Immature natural killer cell (primary cell): ENCODE measurements at regions not wholly inside any gene's neighbourhood (a gene's known extent, or its start where the extent isn't known, plus 50 kb on each side); places are given as distances from the start of the nearest gene placed in this dataset.
"Not testable (repeated sequence)": the region's sequence is repeated elsewhere in the genome, so short reads cannot be mapped to it uniquely, and the experiment has no call there.

Source experiments
- DNase-seq, 3 donors: peaks; one replicate each; pipeline ENCODE4 v3.0.0; 2022; ENCODE audit warnings: mixed read lengths in 1 of 3
- H3K27ac Mint-ChIP-seq, 6 donors: one replicate each; pipeline ENCODE4 v1.8.0; 2020; ENCODE audit warnings: mixed read lengths in 6 of 6, mild to moderate bottlenecking in 5 of 6, inconsistent platforms in 4 of 6, moderate library complexity in 3 of 6
- H3K27me3 Mint-ChIP-seq, 3 donors: one replicate each; pipeline ENCODE4 v1.8.0; 2020 to 2021; ENCODE audit warnings: low read depth in 3 of 3, mild to moderate bottlenecking in 3 of 3, mixed read lengths in 3 of 3, moderate library complexity in 3 of 3, inconsistent platforms in 1 of 3
- H3K36me3 Mint-ChIP-seq, 3 donors: one replicate each; pipeline ENCODE4 v1.8.0; 2020; ENCODE audit warnings: mixed read lengths in 3 of 3, inconsistent platforms in 2 of 3, mild to moderate bottlenecking in 2 of 3
- H3K4me1 Mint-ChIP-seq, 2 donors: one replicate each; pipeline ENCODE4 v1.8.0; 2020; ENCODE audit warnings: inconsistent platforms in 2 of 2, mild to moderate bottlenecking in 2 of 2, mixed read lengths in 2 of 2, moderate library complexity in 1 of 2
- H3K4me3 Mint-ChIP-seq, 5 donors: one replicate each; pipeline ENCODE4 v1.8.0; 2020; ENCODE audit warnings: mild to moderate bottlenecking in 5 of 5, mixed read lengths in 5 of 5, inconsistent platforms in 3 of 5, moderate library complexity in 3 of 5
- H3K9me3 Mint-ChIP-seq, 6 donors: one replicate each; pipeline ENCODE4 v1.8.0; 2020; ENCODE audit warnings: mild to moderate bottlenecking in 6 of 6, mixed read lengths in 6 of 6, inconsistent platforms in 4 of 6, moderate library complexity in 3 of 6

GRCh38 chr14:105749870-105750541 is 223.6 kb downstream of the TMEM121 start:
- not testable (repeated sequence) for H3K9me3 Mint-ChIP-seq, DNase-seq, H3K4me3 Mint-ChIP-seq, H3K36me3 Mint-ChIP-seq, H3K4me1 Mint-ChIP-seq, H3K27me3 Mint-ChIP-seq, H3K27ac Mint-ChIP-seq

GRCh38 chr14:105751291-105751751 is 224.9 kb downstream of the TMEM121 start:
- not testable (repeated sequence) for H3K27me3 Mint-ChIP-seq, DNase-seq, H3K4me1 Mint-ChIP-seq, H3K4me3 Mint-ChIP-seq, H3K27ac Mint-ChIP-seq, H3K36me3 Mint-ChIP-seq, H3K9me3 Mint-ChIP-seq

- DNase-seq, H3K9me3 Mint-ChIP-seq, H3K27me3 Mint-ChIP-seq, H3K27ac Mint-ChIP-seq, H3K36me3 Mint-ChIP-seq, H3K4me1 Mint-ChIP-seq, H3K4me3 Mint-ChIP-seq: not testable (repeated sequence)
Measured at GRCh38 chr14:105752420-105752819, 226.0 kb downstream of the TMEM121 start.

- no peak overlapping the region for H3K27ac Mint-ChIP-seq
- no peaks in the 10 kb centered on the region for H3K36me3 Mint-ChIP-seq
- no peak for DNase-seq
- H3K4me1 Mint-ChIP-seq: no peaks in the 10 kb centered on the region
- H3K27me3 Mint-ChIP-seq: peaks cover 0 to 5% (median 2%) of the 10 kb centered on the region in 3 donors
- peaks cover 0 to 13% (median 0%) of the 10 kb centered on the region in 6 donors for H3K9me3 Mint-ChIP-seq
- no peak overlapping the region for H3K4me3 Mint-ChIP-seq
Measured at GRCh38 chr14:105760691-105761344, 234.4 kb downstream of the TMEM121 start.

- DNase-seq, H3K4me1 Mint-ChIP-seq, H3K27ac Mint-ChIP-seq, H3K4me3 Mint-ChIP-seq, H3K27me3 Mint-ChIP-seq, H3K36me3 Mint-ChIP-seq: not testable (repeated sequence)
- H3K9me3 Mint-ChIP-seq: peaks cover 0 to 13% (median 0%) of the 10 kb centered on the region in 6 donors
Measured at GRCh38 chr14:105761345-105761740, 235.0 kb downstream of the TMEM121 start.

- H3K4me3 Mint-ChIP-seq: no peak overlapping the region
- H3K36me3 Mint-ChIP-seq: no peaks in the 10 kb centered on the region
- no peak overlapping the region for H3K27ac Mint-ChIP-seq
- peaks cover 0 to 5% (median 2%) of the 10 kb centered on the region in 3 donors for H3K27me3 Mint-ChIP-seq
- H3K9me3 Mint-ChIP-seq: peaks cover 0 to 13% (median 0%) of the 10 kb centered on the region in 6 donors
- no peaks in the 10 kb centered on the region for H3K4me1 Mint-ChIP-seq
- DNase-seq: no peak
Measured at GRCh38 chr14:105761842-105762241, 235.5 kb downstream of the TMEM121 start.

GRCh38 chr14:105762262-105762661 is 235.9 kb downstream of the TMEM121 start:
- H3K36me3 Mint-ChIP-seq, H3K27me3 Mint-ChIP-seq, DNase-seq, H3K27ac Mint-ChIP-seq, H3K9me3 Mint-ChIP-seq, H3K4me3 Mint-ChIP-seq, H3K4me1 Mint-ChIP-seq: not testable (repeated sequence)

- H3K36me3 Mint-ChIP-seq, H3K27me3 Mint-ChIP-seq, H3K4me1 Mint-ChIP-seq, H3K9me3 Mint-ChIP-seq, H3K27ac Mint-ChIP-seq, H3K4me3 Mint-ChIP-seq, DNase-seq: not testable (repeated sequence)
Measured at GRCh38 chr14:105764254-105764901, 238.0 kb downstream of the TMEM121 start.

- H3K9me3 Mint-ChIP-seq, H3K27ac Mint-ChIP-seq, H3K36me3 Mint-ChIP-seq, H3K4me3 Mint-ChIP-seq, H3K27me3 Mint-ChIP-seq, H3K4me1 Mint-ChIP-seq, DNase-seq: not testable (repeated sequence)
Measured at GRCh38 chr14:105765072-105765825, 238.9 kb downstream of the TMEM121 start.

- Mint-ChIP-seq H3K9me3 (no peaks in the 10 kb centered on the region), H3K27me3 (peaks cover 0 to 3% (median 0%) of the 10 kb centered on the region in 3 donors), H3K36me3 (no peaks in the 10 kb centered on the region), H3K4me3 (no peak overlapping the region), H3K27ac (no peak overlapping the region), H3K4me1 (no peaks in the 10 kb centered on the region)
- DNase-seq: no peak
Measured at GRCh38 chr14:105765893-105766614, 239.7 kb downstream of the TMEM121 start.

- Mint-ChIP-seq H3K9me3 (no peaks in the 10 kb centered on the region), H3K4me3 (no peak overlapping the region), H3K27ac (no peak overlapping the region), H3K36me3 (no peaks in the 10 kb centered on the region), H3K27me3 (no peaks in the 10 kb centered on the region), H3K4me1 (no peaks in the 10 kb centered on the region)
- DNase-seq: no peak
Measured at GRCh38 chr14:105767315-105767714, 240.9 kb downstream of the TMEM121 start.

GRCh38 chr14:105768039-105768438 is 241.7 kb downstream of the TMEM121 start:
- not testable (repeated sequence) for H3K4me3 Mint-ChIP-seq, H3K36me3 Mint-ChIP-seq, H3K27ac Mint-ChIP-seq, H3K4me1 Mint-ChIP-seq, H3K27me3 Mint-ChIP-seq, H3K9me3 Mint-ChIP-seq, DNase-seq

GRCh38 chr14:105769061-105769730 is 242.8 kb downstream of the TMEM121 start:
- H3K27ac Mint-ChIP-seq, DNase-seq, H3K4me1 Mint-ChIP-seq, H3K27me3 Mint-ChIP-seq, H3K36me3 Mint-ChIP-seq, H3K4me3 Mint-ChIP-seq, H3K9me3 Mint-ChIP-seq: not testable (repeated sequence)
